Activated CD4-positive, alpha-beta T cell treated with anti-CD3 and anti-CD28 coated beads for 36 hours (primary cell): ENCODE measurements at regions not wholly inside any gene's neighbourhood (a gene's known extent, or its start where the extent isn't known, plus 50 kb on each side); places are given as distances from the start of the nearest gene placed in this dataset.

ENCODE experiments used
- ATAC-seq: fragments of 200-7000 bp; cut with Tn5 transposase; one replicate; pipeline ENCODE4 v1.10.0; 2021; ENCODE audit warnings: mild to moderate bottlenecking, moderate library complexity
- CTCF ChIA-PET: fragments of 350-600 bp; sonication (Branson Sonifier 250); formaldehyde crosslinking; loops from one replicate; lab custom pipeline; 2021; ENCODE audit warnings: antibody characterized with exemption; lab: Charles Lee
- POLR2A ChIA-PET: fragments of 350-600 bp; sonication (Branson Sonifier 250); formaldehyde crosslinking; loops from one replicate; lab custom pipeline; 2021; ENCODE audit warnings: antibody characterized with exemption, inconsistent platforms; lab: Charles Lee
- DNase-seq: peaks from one replicate; pipeline ENCODE4 v3.0.0-alpha.2; 2020
- H3K27ac Mint-ChIP-seq: one replicate; pipeline ENCODE4 v1.8.0; 2021; ENCODE audit warnings: mixed read lengths
- H3K27me3 Mint-ChIP-seq: one replicate; pipeline ENCODE4 v1.8.0; 2021; ENCODE audit warnings: mixed read lengths
- H3K36me3 Mint-ChIP-seq: one replicate; pipeline ENCODE4 v1.8.0; 2021; ENCODE audit warnings: low read depth, mixed read lengths
- H3K4me1 Mint-ChIP-seq: one replicate; pipeline ENCODE4 v1.8.0; 2021; ENCODE audit warnings: mixed read lengths
- H3K4me3 Mint-ChIP-seq: one replicate; pipeline ENCODE4 v1.8.0; 2021; ENCODE audit warnings: mild to moderate bottlenecking, moderate library complexity, mixed read lengths
- H3K9me3 Mint-ChIP-seq: one replicate; pipeline ENCODE4 v1.8.0; 2021; ENCODE audit warnings: low read depth, mixed read lengths
- intact Hi-C, 2 experiments: fragments of 100-400 bp; cut with DNase I in 1 of 2; cut with micrococcal nuclease in 1 of 2; formaldehyde crosslinking; loops; one replicate each; pipeline versions ENCODE4 v1.14.2 to v1.15.1; 2022 to 2024; cut with DNase I, micrococcal nuclease

DNA sequence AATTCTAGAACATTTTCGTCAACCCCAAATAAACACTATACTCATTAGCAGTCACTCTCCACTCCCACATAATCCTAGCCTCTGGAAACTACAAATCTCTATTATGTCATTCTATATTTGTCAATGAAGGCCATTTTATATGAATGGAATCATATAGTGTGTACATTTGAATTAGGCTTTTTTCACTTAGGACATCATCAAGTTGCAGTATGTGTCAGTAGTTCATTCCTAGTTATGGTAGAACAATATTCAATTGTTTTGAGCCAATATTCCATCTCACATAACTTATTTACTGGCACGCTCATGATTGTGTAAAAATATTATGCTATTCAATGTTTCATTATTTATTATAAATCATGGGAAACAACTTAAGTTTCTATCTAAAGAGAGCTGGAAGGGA is 1610.4 kb upstream of the MIR17HG start:
- no peak overlapping the region for H3K27ac Mint-ChIP-seq
- no peaks in the 10 kb centered on the region for H3K36me3 Mint-ChIP-seq
- H3K4me3 Mint-ChIP-seq = no peak overlapping the region
- ChIA-PET POLR2A (no interaction called here), CTCF (no interaction called here)
- peaks cover 12% of the 10 kb centered on the region for H3K9me3 Mint-ChIP-seq
- intact Hi-C loops = no loop called here
- ATAC-seq = no peak
- no peak for DNase-seq
- H3K27me3 Mint-ChIP-seq = no peaks in the 10 kb centered on the region
- no peaks in the 10 kb centered on the region for H3K4me1 Mint-ChIP-seq

DNA sequence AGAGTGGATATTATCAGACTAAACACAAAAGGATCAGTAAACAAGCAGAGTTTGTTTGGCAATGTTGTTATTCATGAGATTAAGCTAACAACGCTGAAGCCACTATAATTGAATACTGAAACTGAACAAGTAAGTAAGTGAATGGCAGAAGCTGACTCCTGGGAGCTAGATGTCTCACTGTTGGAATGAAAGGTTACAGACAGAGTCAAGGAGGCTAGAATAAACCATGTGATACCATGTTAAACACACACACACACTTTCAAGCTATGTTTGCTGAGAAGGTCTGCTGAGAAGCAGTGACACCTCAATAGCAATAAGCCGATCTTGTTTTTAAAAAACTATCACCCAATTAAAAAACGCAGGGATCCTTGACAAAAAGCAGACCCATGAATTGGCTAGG is 1609.4 kb upstream of the MIR17HG start:
- no peak for ATAC-seq
- no peak overlapping the region for H3K4me3 Mint-ChIP-seq

DNA sequence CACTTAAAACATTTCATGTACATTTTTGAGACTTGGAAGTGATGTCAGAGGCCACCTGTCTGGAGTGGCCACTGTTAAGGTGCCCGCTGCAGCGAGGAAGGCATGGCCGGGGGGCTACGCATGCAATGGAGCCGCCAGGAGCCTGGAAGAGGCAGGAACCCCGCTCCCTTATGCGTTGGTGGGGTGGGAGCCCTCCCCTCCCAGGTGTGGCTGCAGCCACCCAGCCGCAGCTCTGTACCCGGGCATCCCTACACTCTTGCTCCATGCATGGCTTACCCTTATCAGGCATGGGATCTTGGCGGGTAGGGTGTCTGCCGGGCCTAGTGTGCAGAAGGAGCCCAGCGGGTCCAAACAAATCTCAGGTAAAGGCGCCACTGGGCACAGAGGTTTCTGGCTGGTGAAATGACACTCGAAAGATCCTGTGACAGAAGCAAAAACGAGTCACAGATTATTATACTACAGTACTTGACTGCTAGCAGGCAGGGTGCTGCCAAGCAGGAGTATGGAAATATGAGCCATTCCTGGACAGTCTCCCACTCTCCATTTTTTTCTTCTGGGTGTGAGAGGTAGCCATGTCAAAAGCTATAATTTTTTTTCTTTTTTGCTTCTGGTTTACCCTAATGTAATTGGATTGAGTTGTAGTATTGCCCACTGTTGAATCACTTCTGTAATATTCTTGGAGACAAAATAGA is 1606.3 kb upstream of the MIR17HG start:
- CTCF ChIA-PET = no interaction called here
- no peaks in the 10 kb centered on the region for H3K36me3 Mint-ChIP-seq
- H3K9me3 Mint-ChIP-seq = peaks cover 8% of the 10 kb centered on the region
- no peak overlapping the region for H3K4me3 Mint-ChIP-seq
- H3K27me3 Mint-ChIP-seq = no peaks in the 10 kb centered on the region
- ATAC-seq (no peak), DNase-seq (no peak)
- POLR2A ChIA-PET = no interaction called here
- intact Hi-C loops = no loop called here
- H3K4me1 Mint-ChIP-seq = no peaks in the 10 kb centered on the region
- no peak overlapping the region for H3K27ac Mint-ChIP-seq

More for the DNA sequence above, 1609.4 kb upstream of the MIR17HG start:
- CTCF ChIA-PET = interaction anchor here (0.6 kb wide), 1 partner anchor 924 kb away, joined by 3 read pairs; no protein-coding TSS in a partner anchor
- Mint-ChIP-seq H3K9me3 (peaks cover 11% of the 10 kb centered on the region), H3K36me3 (no peaks in the 10 kb centered on the region), H3K4me1 (no peaks in the 10 kb centered on the region), H3K27ac (no peak overlapping the region), H3K27me3 (no peaks in the 10 kb centered on the region)
- intact Hi-C loops = no loop called here
- no peak for DNase-seq
- POLR2A ChIA-PET = no interaction called here

DNA sequence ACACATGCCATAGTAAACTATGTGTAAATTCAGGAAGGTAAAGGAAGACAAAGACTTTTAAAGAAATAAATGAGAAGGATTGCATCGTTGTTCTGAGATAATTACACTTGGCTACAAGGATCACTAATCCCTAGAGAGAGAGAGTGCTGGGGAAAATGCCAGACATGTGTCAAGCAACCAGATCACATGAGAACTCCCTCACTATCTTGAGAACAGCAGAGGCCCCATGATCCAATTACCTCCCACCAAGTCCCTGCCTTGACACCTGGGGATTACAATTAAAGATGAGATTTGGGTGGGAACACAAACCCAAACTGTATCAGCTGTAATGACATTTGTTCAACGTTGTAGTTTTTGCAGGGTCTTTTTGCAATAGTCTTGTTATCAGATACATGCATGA is 1600.9 kb upstream of the MIR17HG start:
- CTCF ChIA-PET = no interaction called here
- POLR2A ChIA-PET = no interaction called here
- peaks cover 4% of the 10 kb centered on the region for H3K9me3 Mint-ChIP-seq

DNA sequence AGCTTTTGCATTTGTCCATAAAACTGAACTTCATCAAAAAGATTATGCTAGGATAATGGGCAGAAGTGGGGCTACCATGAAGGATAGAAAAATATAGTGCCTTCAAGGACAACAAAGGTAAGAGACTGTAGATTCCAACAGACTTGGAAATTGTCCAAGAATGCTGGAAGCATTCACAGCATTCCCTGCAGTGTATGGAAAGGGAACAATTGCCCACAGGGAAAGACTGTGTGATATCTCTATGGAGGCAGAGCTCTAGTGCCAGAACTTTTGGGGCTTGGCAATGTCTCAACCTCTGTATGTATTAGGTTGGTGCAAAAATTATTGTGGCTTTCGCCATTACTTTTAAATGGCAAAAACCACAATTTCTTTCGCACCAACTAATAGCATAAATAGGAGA is 1598.8 kb upstream of the MIR17HG start:
- no peak overlapping the region for H3K27ac Mint-ChIP-seq
- H3K9me3 Mint-ChIP-seq = peaks cover 4% of the 10 kb centered on the region
- CTCF ChIA-PET = no interaction called here
- intact Hi-C loops = no loop called here
- DNase-seq = no peak
- no peaks in the 10 kb centered on the region for H3K36me3 Mint-ChIP-seq
- H3K4me1 Mint-ChIP-seq = no peaks in the 10 kb centered on the region
- POLR2A ChIA-PET = no interaction called here
- no peak overlapping the region for H3K4me3 Mint-ChIP-seq
- ATAC-seq = no peak
- H3K27me3 Mint-ChIP-seq = no peaks in the 10 kb centered on the region

More for the DNA sequence above, 1600.9 kb upstream of the MIR17HG start:
- Mint-ChIP-seq H3K27me3 (no peaks in the 10 kb centered on the region), H3K4me3 (no peak overlapping the region), H3K4me1 (no peaks in the 10 kb centered on the region), H3K27ac (no peak overlapping the region), H3K36me3 (no peaks in the 10 kb centered on the region)
- DNase-seq (no peak), ATAC-seq (no peak)
- intact Hi-C loops = no loop called here

DNA sequence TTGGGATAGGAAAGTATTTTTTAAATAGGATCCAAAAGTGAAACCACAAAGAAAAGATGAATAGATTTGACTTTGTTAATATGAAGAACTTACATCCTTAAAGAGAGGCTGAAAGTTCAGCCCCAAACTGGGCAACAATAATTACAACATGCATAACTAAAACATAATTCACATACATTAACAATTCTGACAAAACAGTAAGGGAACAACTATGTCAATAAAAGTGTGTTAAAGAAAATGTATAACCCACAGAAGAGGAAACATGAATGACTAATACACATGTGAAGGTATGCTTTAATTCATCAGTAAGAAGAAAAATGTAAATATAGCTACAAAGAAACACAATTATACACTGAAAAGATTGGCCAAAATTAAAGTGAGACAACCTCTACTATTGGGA is 1597.6 kb upstream of the MIR17HG start:
- H3K4me1 Mint-ChIP-seq = no peaks in the 10 kb centered on the region
- H3K4me3 Mint-ChIP-seq = no peak overlapping the region
- ATAC-seq = no peak
- no peaks in the 10 kb centered on the region for H3K27me3 Mint-ChIP-seq
- DNase-seq = no peak
- H3K27ac Mint-ChIP-seq = no peak overlapping the region
- ChIA-PET POLR2A (no interaction called here), CTCF (no interaction called here)
- intact Hi-C loops = loop anchor here in 1 of 2 experiments (10.0 kb wide), 1 partner anchor 365 kb away; no protein-coding TSS in a partner anchor
- no peaks in the 10 kb centered on the region for H3K36me3 Mint-ChIP-seq
- peaks cover 4% of the 10 kb centered on the region for H3K9me3 Mint-ChIP-seq

DNA sequence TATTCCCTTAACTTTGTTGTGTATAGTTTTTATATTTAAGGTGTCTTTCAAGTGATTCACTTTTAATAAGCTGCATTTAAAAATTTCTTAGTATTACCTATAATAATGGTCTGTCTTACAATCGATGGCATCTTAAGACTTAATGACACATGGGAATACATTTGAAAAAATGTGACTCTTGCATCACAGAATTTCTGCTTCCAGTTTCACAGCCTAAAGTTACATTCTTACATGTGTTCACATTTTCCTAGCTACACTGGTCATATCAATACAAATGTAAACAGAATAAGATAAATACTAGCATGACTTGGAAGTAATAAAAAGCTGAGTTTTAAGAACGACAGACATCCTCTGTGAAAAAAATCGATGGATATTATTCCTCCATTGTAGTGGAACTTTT is 1597.1 kb upstream of the MIR17HG start:
- no peaks in the 10 kb centered on the region for H3K36me3 Mint-ChIP-seq
- no peak overlapping the region for H3K4me3 Mint-ChIP-seq
- ATAC-seq (no peak), DNase-seq (no peak)
- intact Hi-C loops = loop anchor here in 1 of 2 experiments (10.0 kb wide), 1 partner anchor 364 kb away; no protein-coding TSS in a partner anchor
- H3K9me3 Mint-ChIP-seq = peaks cover 2% of the 10 kb centered on the region
- CTCF ChIA-PET = no interaction called here
- no peak overlapping the region for H3K27ac Mint-ChIP-seq
- H3K27me3 Mint-ChIP-seq = no peaks in the 10 kb centered on the region
- POLR2A ChIA-PET = no interaction called here
- no peaks in the 10 kb centered on the region for H3K4me1 Mint-ChIP-seq

DNA sequence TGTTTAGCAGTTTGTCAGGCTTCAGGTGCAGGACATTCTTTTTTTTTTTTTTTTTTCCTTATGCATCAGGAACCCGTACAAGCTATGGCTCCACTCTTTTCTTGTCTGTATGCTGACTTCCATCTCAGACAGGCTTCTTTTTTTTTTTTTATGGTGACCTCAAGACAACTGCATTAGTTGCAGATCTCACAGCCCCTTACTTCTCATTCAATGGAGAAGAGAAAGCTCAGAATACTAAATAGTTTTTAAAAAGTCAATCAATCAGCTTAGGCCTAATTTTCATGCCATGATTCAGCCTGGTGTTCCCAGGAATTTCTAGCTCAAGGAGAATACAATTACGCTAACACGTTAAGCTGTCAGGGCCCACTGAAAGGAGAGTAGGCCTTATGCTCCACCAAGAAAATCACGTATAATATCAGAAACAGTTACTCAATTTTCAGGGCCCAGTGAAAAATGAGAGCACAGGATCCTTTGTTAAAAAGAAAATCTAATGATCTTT is 1596.0 kb upstream of the MIR17HG start:
- Mint-ChIP-seq H3K27me3 (no peaks in the 10 kb centered on the region), H3K4me3 (no peak overlapping the region), H3K36me3 (no peaks in the 10 kb centered on the region), H3K27ac (no peak overlapping the region), H3K4me1 (peaks cover 2% of the 10 kb centered on the region), H3K9me3 (peaks cover 5% of the 10 kb centered on the region)
- POLR2A ChIA-PET = no interaction called here
- intact Hi-C loops = loop anchor here in 1 of 2 experiments (10.0 kb wide), 1 partner anchor 363 kb away; no protein-coding TSS in a partner anchor
- ATAC-seq = no peak
- CTCF ChIA-PET = no interaction called here
- DNase-seq = no peak

DNA sequence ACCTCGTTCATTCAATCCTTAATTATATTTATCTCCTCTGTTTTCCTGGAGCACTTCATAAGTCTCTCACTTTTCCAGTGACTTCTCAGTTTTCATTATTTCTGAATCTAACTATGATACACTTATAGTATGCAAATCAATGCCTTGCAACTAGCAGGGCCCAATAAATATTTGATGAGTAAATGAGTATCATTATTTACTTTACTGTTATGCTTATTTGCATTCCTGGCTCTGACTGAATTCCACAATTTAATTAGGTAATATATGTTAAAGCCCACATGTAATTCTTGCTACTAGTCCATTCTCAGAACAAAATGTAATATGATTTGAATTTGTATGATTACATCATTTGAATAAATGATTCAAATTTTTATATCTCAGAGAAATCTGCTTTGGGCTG is 1595.1 kb upstream of the MIR17HG start:
- Mint-ChIP-seq H3K36me3 (no peaks in the 10 kb centered on the region), H3K4me1 (peaks cover 2% of the 10 kb centered on the region), H3K27me3 (no peaks in the 10 kb centered on the region), H3K9me3 (peaks cover 5% of the 10 kb centered on the region), H3K4me3 (no peak overlapping the region), H3K27ac (no peak overlapping the region)
- ChIA-PET POLR2A (no interaction called here), CTCF (no interaction called here)
- ATAC-seq (no peak), DNase-seq (no peak)
- intact Hi-C loops = loop anchor here in 1 of 2 experiments (10.0 kb wide), 1 partner anchor 362 kb away; no protein-coding TSS in a partner anchor

DNA sequence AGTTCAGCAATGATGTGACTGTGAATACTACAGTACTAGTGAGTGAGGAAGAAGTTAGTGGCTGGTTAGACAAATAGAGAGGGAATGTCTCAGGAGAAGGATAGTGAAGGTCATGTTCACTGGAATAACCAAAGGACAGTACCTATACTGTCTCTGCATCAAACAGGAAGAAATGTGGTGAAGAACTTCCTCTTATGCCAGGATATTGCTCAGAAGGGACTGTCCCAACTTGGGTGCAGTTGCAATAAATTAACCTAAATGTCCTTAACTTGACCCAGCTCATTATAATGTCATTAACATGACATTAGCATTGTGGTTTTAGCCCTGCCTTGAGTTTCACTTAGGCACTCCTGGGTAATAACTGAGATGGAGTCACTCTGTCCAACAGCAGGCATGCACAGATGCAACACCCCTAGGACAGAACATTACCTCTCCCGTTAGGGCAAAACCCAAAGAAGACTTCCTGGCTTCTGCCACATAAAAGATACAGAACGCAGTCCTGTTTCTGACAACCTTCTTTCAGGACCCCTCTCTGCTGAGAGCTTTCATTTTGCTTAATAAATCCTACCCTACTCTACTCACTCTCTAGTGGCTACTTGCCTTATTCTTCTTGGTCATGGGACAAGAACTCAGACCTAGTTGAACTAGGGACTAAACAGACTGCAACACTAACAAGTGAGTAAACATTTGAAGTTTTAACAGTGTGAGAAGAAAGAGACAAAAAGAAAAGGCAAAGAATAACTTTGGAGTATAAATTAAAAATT is 1591.6 kb upstream of the MIR17HG start:
- DNase-seq = no peak
- peaks cover 2% of the 10 kb centered on the region for H3K4me1 Mint-ChIP-seq
- ChIA-PET CTCF (no interaction called here), POLR2A (no interaction called here)
- intact Hi-C loops = loop anchor here in 1 of 2 experiments (10.0 kb wide), 1 partner anchor 359 kb away; no protein-coding TSS in a partner anchor
- ATAC-seq = no peak
- no peak overlapping the region for H3K27ac Mint-ChIP-seq
- H3K36me3 Mint-ChIP-seq = no peaks in the 10 kb centered on the region
- H3K27me3 Mint-ChIP-seq = no peaks in the 10 kb centered on the region
- no peak overlapping the region for H3K4me3 Mint-ChIP-seq
- H3K9me3 Mint-ChIP-seq = peaks cover 4% of the 10 kb centered on the region

DNA sequence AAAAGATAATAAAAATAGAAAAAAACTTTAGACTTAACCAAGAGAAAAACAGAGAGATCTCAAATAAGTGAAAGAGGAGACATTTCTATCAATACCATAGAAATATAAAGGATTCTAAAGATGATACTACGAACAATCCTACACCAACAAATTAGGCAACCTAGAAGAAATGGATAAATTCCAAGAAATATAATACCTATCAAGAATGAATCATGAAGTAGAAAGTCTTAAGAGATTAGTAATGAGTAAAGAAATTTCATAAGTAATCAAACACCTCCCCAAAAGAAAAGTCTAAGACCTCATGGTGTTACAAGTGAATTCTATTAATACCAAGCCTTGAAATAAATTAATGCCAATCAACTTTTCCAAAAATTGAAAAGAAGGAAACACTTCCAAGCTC is 1584.5 kb upstream of the MIR17HG start:
- intact Hi-C loops = no loop called here
- Mint-ChIP-seq H3K9me3 (peaks cover 4% of the 10 kb centered on the region), H3K36me3 (no peaks in the 10 kb centered on the region), H3K4me3 (no peak overlapping the region), H3K4me1 (no peaks in the 10 kb centered on the region), H3K27me3 (no peaks in the 10 kb centered on the region), H3K27ac (no peak overlapping the region)
- ChIA-PET POLR2A (no interaction called here), CTCF (interaction anchor here (0.6 kb wide), 1 partner anchor 734 kb away, joined by 3 read pairs; no protein-coding TSS in a partner anchor)
- ATAC-seq (no peak), DNase-seq (no peak)
